ENCODE measurements at regions not wholly inside any gene's neighbourhood (a gene's known extent, or its start where the extent isn't known, plus 50 kb on each side); places are given as distances from the start of the nearest gene placed in this dataset.
"Not testable (repeated sequence)": the region's sequence is repeated elsewhere in the genome, so short reads cannot be mapped to it uniquely, and the experiment has no call there.

DNA sequence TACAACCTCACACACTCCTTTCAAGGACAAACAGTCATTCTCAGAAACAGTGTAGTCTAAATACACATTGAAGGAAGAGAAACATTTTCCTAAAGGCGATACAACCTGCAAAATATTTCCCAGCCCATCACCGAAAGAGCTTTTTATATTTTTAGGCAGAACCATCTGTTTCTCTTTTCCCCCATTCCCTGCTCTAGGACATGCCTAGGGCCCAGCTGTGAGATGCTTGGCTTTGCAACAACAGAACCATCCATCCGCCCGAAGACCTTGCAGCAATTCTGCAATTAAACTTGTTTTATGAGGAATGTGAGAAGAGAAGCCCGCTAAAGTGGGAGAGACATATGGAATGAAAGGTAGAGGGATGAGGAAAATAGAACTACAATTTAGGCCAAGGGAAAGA is 105.6 kb upstream of the RFX8 start:
- no peak for DNase-seq (ENCODE audit: low read depth)

GRCh38 chr2:101578671-101579070 is 103.8 kb upstream of the RFX8 start:
- DNase-seq (ENCODE audit: low read depth) = no peak
- H3K4me3 ChIP-seq (ENCODE audit: low read length) = no peak overlapping the region
- TF ChIP-seq, protein P1, sequence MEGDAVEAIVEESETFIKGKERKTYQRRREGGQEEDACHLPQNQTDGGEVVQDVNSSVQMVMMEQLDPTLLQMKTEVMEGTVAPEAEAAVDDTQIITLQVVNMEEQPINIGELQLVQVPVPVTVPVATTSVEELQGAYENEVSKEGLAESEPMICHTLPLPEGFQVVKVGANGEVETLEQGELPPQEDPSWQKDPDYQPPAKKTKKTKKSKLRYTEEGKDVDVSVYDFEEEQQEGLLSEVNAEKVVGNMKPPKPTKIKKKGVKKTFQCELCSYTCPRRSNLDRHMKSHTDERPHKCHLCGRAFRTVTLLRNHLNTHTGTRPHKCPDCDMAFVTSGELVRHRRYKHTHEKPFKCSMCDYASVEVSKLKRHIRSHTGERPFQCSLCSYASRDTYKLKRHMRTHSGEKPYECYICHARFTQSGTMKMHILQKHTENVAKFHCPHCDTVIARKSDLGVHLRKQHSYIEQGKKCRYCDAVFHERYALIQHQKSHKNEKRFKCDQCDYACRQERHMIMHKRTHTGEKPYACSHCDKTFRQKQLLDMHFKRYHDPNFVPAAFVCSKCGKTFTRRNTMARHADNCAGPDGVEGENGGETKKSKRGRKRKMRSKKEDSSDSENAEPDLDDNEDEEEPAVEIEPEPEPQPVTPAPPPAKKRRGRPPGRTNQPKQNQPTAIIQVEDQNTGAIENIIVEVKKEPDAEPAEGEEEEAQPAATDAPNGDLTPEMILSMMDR (conservative IDR thresholded peaks at IDR 0.05; ENCODE audit: low read depth, low read length) = no peak

More for the DNA sequence above, 105.6 kb upstream of the RFX8 start:
- H3K4me3 ChIP-seq (ENCODE audit: low read length) = no peak overlapping the region
- TF ChIP-seq, protein P1 (conservative IDR thresholded peaks at IDR 0.05; ENCODE audit: low read depth, low read length) = no peak

GRCh38 chr2:101578135-101578534 is 103.2 kb upstream of the RFX8 start:
- DNase-seq (ENCODE audit: low read depth); H3K4me3 ChIP-seq (ENCODE audit: low read length): not testable (repeated sequence)

DNA sequence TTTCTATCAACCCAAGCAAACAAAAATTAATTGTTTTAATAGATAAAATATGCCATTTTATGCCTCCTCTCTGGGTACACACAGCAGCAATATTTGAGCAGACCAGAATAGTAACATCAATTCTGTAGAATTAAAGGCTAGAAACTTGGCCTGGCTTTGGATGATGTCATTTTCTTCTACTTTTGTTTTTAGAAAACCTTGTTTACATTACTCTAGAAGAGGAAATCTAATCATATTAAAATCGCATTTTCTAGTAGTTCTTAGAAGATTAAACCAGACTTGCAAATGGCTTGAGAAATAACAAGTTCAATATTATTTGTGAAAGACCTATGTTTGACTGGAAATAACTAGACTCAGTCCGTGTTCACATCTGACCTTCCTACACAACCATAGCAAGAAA is 102.3 kb upstream of the RFX8 start:
- H3K4me3 ChIP-seq (ENCODE audit: low read length) = no peak overlapping the region
- no peak for DNase-seq (ENCODE audit: low read depth)
- TF ChIP-seq, protein P1 (conservative IDR thresholded peaks at IDR 0.05; ENCODE audit: low read depth, low read length) = no peak

- no peak overlapping the region for H3K4me3 ChIP-seq (ENCODE audit: low read length)
- no peak for DNase-seq (ENCODE audit: low read depth)
- TF ChIP-seq, protein P1 (conservative IDR thresholded peaks at IDR 0.05; ENCODE audit: low read depth, low read length) = no peak
These were observed 99.7 kb upstream of the RFX8 start for GRCh38 chr2:101574622-101575021.

DNA sequence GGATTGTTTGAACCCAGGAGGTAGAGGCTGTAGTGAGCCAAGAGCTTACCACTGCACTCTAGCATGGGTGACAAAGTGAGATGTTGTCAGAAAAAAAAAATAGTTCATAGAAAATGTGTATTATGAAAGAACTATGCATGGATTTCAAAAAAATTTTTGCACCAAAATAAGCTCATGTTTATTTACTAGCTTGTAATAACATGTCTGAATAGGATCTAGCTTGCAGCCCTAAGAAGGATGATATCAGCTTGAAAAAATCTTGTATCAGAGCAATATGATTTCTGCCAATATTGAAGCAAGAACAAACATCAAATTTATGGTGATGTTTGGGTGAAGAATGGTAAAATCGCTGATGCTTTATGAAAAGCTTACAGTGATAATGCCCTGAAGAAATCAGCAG is 97.0 kb upstream of the RFX8 start:
- no peak for DNase-seq (ENCODE audit: low read depth)
- no peak overlapping the region for H3K4me3 ChIP-seq (ENCODE audit: low read length)
- TF ChIP-seq, protein P1 (conservative IDR thresholded peaks at IDR 0.05; ENCODE audit: low read depth, low read length) = no peak

DNA sequence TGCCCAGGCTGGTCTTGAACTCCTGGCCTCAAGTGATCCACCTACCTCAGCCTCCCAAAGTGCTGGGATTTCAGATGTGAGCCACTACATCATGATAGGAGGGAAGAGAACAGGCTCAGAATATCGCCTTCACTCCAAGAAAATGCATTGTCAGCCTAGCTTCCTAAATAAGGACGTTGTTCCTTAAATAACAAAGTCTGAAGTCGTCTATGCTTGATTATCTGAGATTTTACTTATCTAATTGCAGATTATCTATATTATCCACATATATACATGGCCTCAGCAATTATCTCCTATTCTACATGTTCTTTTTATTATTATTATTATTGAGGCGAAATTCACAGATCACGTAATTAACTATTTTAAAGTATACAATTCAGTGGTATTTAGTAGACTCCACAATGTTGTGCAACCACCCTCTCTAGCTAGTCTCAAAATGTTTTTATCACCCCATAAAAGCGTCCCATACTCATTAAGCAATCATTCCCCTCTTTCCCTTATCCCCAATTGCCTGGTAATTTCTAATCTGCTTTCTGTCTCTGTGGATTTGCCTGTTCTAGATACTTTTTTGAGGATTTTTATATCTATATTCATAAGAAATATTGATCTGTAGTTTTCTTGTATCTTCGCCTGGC is 95.1 kb upstream of the RFX8 start:
- H3K4me3 ChIP-seq (ENCODE audit: low read length) = no peak overlapping the region
- no peak for DNase-seq (ENCODE audit: low read depth)
- TF ChIP-seq, protein P1 (conservative IDR thresholded peaks at IDR 0.05; ENCODE audit: low read depth, low read length) = no peak

All from retinal pigment epithelial cell (primary cell).